Loucy (cell line): ENCODE measurements at regions not wholly inside any gene's neighbourhood (a gene's known extent, or its start where the extent isn't known, plus 50 kb on each side); places are given as distances from the start of the nearest gene placed in this dataset.

Source experiments
- H2AFZ ChIP-seq: fragments of 200-600 bp; sonication (generic); 2 replicates; pipeline ENCODE4 v1.6.0; 2016; ENCODE audit warnings: antibody characterized with exemption, mild to moderate bottlenecking, low read length, moderate library complexity
- H3F3A ChIP-seq: fragments of 200-600 bp; 2 replicates; pipeline ENCODE4 v1.6.0; 2016; ENCODE audit warnings: antibody characterized with exemption, low read depth, mild to moderate bottlenecking
- H3K27me3 ChIP-seq: fragments of 200-600 bp; sonication (generic); 2 replicates; pipeline ENCODE4 v1.6.1; 2014; ENCODE audit warnings: low read length, mild to moderate bottlenecking; ENCODE audit not compliant: insufficient read depth, poor library complexity, severe bottlenecking
- H3K36me3 ChIP-seq: fragments of 200-600 bp; sonication (generic); 2 replicates; pipeline ENCODE4 v1.6.1; 2016; ENCODE audit warnings: low read length; ENCODE audit not compliant: insufficient read depth
- H3K4me1 ChIP-seq: fragments of 200-600 bp; sonication (generic); 2 replicates; pipeline ENCODE4 v1.5.1; 2014; ENCODE audit warnings: low read length, mild to moderate bottlenecking; ENCODE audit not compliant: insufficient read depth, poor library complexity, severe bottlenecking
- H3K4me2 ChIP-seq: fragments of 200-600 bp; sonication (generic); 2 replicates; pipeline ENCODE4 v1.6.0; 2014; ENCODE audit warnings: antibody characterized with exemption, low read length, low read depth, mild to moderate bottlenecking; ENCODE audit not compliant: poor library complexity, severe bottlenecking
- H3K4me3 ChIP-seq: fragments of 200-600 bp; sonication (generic); 2 replicates; pipeline ENCODE4 v1.5.1; 2014; ENCODE audit warnings: low read length, mild to moderate bottlenecking, mixed read lengths; ENCODE audit not compliant: poor library complexity, severe bottlenecking
- H3K79me2 ChIP-seq: fragments of 200-600 bp; sonication (generic); 2 replicates; pipeline ENCODE4 v1.6.1; 2014; ENCODE audit warnings: low read length; ENCODE audit not compliant: insufficient read depth
- H3K9ac ChIP-seq: fragments of 200-600 bp; sonication (generic); 2 replicates; pipeline ENCODE4 v1.6.0; 2014; ENCODE audit warnings: mild to moderate bottlenecking, low read depth, low read length, moderate library complexity; ENCODE audit not compliant: poor library complexity, severe bottlenecking
- H3K9me2 ChIP-seq: fragments of 200-600 bp; sonication (generic); replicated peaks from 2 replicates; pipeline ENCODE4 v1.6.1; 2016; ENCODE audit warnings: low read depth, low read length, mixed read lengths
- H3K9me3 ChIP-seq: fragments of 200-600 bp; sonication (generic); 2 replicates; pipeline ENCODE4 v1.6.1; 2014; ENCODE audit warnings: mild to moderate bottlenecking, antibody characterized with exemption, low read length, low read depth; ENCODE audit not compliant: insufficient read depth
- H4K20me1 ChIP-seq: fragments of 200-600 bp; sonication (generic); 2 replicates; pipeline ENCODE4 v1.6.0; 2014; ENCODE audit warnings: antibody characterized with exemption, low read length, mild to moderate bottlenecking; ENCODE audit not compliant: insufficient read depth, poor library complexity, severe bottlenecking
- EZH2phosphoT487 ChIP-seq: fragments of 200-600 bp; IDR thresholded peaks from 2 replicates; pipeline ENCODE4 v1.6.1; 2018; ENCODE audit warnings: antibody characterized with exemption, mild to moderate bottlenecking, moderate library complexity, borderline replicate concordance
- TF ChIP-seq, protein P1 (sequence below): fragments of 200-600 bp; sonication (generic); conservative IDR thresholded peaks from 2 replicates; pipeline ENCODE4 v1.5.1; 2014; ENCODE audit warnings: mild to moderate bottlenecking, antibody characterized with exemption, low read length

DNA sequence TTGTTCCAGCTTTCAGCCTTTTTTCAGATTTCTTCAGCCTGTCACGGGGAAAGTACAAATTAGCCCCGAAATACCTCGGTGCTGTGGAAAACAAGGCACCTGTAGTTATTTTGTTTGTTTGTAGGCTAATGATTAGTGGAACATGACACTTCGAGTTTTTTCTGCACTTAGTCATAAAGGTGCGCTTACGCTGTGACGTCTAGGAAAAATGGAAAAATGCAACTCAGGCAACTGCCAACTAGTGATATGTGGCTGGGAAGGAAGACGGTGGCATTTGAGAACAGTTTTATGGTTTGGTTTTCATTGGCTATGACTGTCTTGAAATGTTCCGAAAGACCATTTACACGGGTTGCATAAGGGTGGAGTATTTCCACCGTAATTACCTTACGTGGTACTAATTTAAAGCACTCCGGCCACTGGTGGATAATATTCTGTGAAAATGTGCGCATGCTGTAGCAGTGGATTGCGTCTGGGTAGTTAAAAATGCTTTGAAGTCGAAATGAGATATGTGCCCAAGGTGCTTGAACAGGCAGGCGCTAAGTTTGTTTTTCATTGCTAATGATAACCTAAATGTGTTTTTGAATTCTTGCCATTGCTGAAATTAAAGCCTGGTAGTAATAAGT is 94.5 kb upstream of the CELF2 start:
- no peak overlapping the region for H3K4me3 ChIP-seq
- no peaks in the 10 kb centered on the region for H3K79me2 ChIP-seq
- no peak overlapping the region for H3K4me2 ChIP-seq
- no peaks in the 10 kb centered on the region for H4K20me1 ChIP-seq
- no peaks in the 10 kb centered on the region for H3K36me3 ChIP-seq
- H3K27me3 ChIP-seq: no peaks in the 10 kb centered on the region
- no peak overlapping the region for H2AFZ ChIP-seq
- H3K9me2 ChIP-seq: no peaks in the 10 kb centered on the region
- H3K9me3 ChIP-seq: no peaks in the 10 kb centered on the region
- no peaks in the 10 kb centered on the region for H3F3A ChIP-seq
- no peaks in the 10 kb centered on the region for H3K4me1 ChIP-seq
- H3K9ac ChIP-seq: no peak overlapping the region
- TF ChIP-seq, protein P1, sequence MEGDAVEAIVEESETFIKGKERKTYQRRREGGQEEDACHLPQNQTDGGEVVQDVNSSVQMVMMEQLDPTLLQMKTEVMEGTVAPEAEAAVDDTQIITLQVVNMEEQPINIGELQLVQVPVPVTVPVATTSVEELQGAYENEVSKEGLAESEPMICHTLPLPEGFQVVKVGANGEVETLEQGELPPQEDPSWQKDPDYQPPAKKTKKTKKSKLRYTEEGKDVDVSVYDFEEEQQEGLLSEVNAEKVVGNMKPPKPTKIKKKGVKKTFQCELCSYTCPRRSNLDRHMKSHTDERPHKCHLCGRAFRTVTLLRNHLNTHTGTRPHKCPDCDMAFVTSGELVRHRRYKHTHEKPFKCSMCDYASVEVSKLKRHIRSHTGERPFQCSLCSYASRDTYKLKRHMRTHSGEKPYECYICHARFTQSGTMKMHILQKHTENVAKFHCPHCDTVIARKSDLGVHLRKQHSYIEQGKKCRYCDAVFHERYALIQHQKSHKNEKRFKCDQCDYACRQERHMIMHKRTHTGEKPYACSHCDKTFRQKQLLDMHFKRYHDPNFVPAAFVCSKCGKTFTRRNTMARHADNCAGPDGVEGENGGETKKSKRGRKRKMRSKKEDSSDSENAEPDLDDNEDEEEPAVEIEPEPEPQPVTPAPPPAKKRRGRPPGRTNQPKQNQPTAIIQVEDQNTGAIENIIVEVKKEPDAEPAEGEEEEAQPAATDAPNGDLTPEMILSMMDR: no peak

DNA sequence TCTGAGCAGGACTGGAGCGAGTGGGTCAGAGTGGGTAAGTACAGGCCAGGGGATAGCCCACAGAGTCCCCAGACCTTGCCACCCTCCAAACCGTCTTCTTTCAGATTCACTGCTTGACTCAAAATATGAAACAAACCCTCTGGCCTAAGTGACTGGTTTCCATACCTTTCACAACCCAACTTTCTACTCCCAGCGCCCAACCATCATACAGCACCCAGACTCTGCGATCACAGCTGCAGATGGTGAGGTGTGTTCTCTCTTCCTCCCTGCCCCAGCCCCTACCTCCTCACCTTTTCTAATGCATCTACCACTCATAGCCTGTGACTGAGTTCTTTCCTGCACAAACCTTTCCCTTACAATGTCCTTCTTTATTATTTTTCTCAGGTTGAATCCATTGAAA is 92.0 kb upstream of the CELF2 start:
- Histone ChIP-seq H4K20me1 (no peaks in the 10 kb centered on the region), H3K4me3 (no peak overlapping the region), H3K36me3 (no peaks in the 10 kb centered on the region), H3F3A (no peaks in the 10 kb centered on the region), H3K4me1 (no peaks in the 10 kb centered on the region), H3K9me3 (no peaks in the 10 kb centered on the region), H3K4me2 (no peak overlapping the region), H3K27me3 (no peaks in the 10 kb centered on the region), H2AFZ (no peak overlapping the region), H3K79me2 (no peaks in the 10 kb centered on the region), H3K9me2 (no peaks in the 10 kb centered on the region), H3K9ac (no peak overlapping the region)
- no peak for TF ChIP-seq EZH2phosphoT487
- TF ChIP-seq, protein P1: no peak

DNA sequence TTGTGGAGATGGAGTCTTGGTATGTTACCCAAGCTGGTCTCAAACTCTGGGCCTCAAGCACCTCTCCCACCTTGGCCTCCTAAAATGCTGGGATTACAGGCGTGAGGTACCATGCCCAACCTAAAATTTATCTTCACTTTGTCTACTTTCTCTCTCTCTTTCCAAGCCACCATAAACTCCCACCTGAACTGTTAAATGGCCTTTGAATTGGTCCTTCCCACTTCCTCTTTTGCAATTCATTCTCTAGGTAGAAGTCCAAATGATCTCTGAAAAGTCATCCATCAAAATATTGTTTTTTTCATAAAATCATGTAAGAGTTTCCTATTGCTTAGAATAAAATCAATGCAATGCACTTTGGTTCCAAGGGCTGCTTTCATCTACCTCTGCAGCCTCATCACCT is 90.1 kb upstream of the CELF2 start:
- no peak for TF ChIP-seq EZH2phosphoT487
- TF ChIP-seq, protein P1: no peak
- H3K4me1 ChIP-seq: no peaks in the 10 kb centered on the region
- H3K36me3 ChIP-seq: no peaks in the 10 kb centered on the region
- no peak overlapping the region for H3K4me3 ChIP-seq
- no peaks in the 10 kb centered on the region for H3K9me2 ChIP-seq
- H3K9ac ChIP-seq: no peak overlapping the region
- no peaks in the 10 kb centered on the region for H4K20me1 ChIP-seq
- H3K79me2 ChIP-seq: no peaks in the 10 kb centered on the region
- H3K27me3 ChIP-seq: no peaks in the 10 kb centered on the region
- H3K4me2 ChIP-seq: no peak overlapping the region
- no peak overlapping the region for H2AFZ ChIP-seq
- H3K9me3 ChIP-seq: no peaks in the 10 kb centered on the region
- H3F3A ChIP-seq: no peaks in the 10 kb centered on the region
